HG03521 (cell line): ENCODE measurements at regions not wholly inside any gene's neighbourhood (a gene's known extent, or its start where the extent isn't known, plus 50 kb on each side); places are given as distances from the start of the nearest gene placed in this dataset.

Experiments
- ATAC-seq: cut with Tn5 transposase; IDR thresholded peaks from one replicate; pipeline ENCODE4 v1.9.1; 2021; ENCODE audit warnings: mild to moderate bottlenecking, moderate library complexity; ENCODE audit not compliant: unreplicated experiment

DNA sequence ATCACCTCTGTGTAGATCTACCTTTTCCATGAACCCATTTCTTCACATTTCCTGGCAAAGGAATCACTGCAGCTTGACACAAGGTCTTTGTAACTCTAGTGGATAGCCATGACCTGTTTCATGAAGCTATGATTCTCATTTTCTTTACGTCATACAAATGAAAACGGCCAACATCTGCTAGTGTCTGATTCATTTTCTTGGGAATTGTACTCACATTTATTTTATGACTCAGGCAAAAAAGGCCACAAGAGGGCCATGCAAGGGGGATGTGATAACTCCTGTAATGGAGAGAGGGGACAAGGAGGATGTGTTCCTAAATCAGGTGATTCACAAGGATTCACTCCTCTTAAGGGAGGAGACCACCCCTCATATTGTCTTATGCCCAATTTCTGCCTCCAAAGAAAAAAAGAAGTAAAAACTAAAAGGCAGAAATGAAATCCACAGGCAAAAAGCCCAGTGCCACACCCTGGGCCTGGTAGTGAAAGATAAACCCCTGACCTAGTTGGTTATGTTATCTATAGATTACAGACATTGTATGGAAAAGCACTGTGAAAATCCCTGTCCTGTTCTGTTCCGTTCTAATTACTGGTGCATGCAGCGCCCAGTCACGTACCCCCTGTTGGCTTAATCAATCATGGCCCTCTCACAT, 249.9 kb downstream of the IPMK start:
- ATAC-seq = no peak

GRCh38 chr10:58016614-58017013, 251.1 kb downstream of the IPMK start:
- ATAC-seq = no peak

DNA sequence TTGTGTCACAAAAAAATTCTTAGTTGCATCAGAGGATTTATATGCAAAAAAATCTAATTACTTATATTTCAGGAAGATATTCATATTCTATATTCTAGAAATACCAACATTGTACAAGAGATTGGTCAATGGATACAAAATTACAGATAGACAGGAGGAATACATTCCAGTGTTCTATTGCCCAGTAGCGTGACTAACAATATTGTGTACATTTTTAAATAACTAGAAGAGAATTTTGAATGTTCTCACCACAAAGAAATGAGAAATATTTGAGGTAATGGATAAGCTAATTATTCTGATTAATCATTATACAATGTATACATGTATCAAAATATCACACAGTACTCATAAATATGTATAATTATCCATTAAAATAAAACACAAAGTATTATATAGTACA, 253.3 kb downstream of the IPMK start:
- no peak for ATAC-seq

DNA sequence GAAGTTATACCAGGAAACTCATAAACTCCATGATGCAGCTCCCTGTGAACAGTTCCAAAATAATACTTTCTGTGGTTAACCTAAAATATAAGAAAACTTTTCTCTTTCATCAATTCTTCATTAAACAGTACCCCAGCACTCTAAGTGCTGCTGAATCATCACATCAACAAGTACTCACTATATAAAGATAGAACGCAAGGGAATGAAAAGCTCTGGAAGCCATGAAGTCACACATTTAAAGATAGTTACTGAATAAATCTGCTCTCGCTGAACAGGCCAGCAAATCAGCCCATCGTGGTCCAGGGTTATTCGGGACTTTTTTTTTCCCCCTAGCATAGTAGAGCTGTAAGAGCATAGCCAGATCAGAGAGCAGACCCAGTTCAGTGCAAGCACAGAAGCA, 254.3 kb downstream of the IPMK start:
- ATAC-seq = no peak

- no peak for ATAC-seq
Observed at GRCh38 chr10:58010073-58010702, 257.5 kb downstream of the IPMK start.

DNA sequence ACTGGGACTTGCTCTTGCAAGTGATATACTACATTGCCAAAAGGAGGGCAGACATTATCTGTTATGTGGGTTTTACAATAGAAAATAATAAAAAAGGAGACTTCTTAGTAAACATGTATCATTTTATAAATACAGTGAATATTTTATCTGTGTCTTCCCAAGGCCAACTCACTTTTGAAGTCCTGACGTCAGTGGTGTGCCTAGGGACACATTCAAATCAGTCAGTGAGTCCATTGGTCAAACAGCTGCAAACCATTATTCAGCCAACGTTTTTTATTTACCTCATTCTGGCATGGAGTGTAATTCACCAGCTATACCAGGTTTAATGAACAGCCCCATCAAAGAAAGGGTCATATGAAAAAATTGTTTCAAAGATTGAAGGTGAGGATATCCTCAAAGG, 263.7 kb downstream of the IPMK start:
- no peak for ATAC-seq

DNA sequence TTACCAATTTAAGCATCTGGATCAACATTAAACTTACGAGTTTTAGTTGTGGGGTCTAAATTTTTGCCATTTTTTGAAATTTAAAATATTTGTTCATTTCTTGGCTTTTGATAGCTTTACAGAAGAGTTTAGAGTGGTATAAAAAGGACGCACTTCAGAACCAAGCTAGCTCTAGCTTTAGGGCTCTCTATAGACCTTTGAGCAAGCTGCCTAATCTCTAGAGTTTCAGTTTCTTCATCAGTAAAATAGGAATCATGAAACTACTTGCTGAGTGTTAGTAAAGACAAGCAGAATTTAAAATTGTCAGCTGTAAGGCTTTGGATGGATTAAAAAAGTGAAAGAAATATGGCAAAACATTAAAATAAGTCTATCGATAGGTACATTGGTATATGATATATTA, 266.5 kb downstream of the IPMK start:
- ATAC-seq = no peak

DNA sequence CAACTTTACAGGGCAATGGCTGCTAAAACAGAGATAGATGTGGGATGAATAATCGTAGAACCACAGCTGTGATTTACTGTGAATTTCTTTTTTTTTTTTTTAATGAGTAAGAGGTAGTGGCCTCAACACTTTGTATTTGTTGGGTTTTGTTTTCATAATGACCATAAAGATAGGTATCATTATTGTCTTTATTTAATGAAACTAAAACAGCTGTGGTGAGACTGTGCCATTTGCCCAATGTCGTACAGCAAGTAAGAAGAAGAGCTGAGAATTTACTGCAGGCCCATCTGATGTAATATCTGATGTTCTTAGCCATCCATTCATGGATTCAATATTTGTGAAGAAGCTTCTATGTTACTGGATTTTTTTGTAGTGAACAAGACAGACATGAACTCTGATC, 271.2 kb downstream of the IPMK start:
- no peak for ATAC-seq

DNA sequence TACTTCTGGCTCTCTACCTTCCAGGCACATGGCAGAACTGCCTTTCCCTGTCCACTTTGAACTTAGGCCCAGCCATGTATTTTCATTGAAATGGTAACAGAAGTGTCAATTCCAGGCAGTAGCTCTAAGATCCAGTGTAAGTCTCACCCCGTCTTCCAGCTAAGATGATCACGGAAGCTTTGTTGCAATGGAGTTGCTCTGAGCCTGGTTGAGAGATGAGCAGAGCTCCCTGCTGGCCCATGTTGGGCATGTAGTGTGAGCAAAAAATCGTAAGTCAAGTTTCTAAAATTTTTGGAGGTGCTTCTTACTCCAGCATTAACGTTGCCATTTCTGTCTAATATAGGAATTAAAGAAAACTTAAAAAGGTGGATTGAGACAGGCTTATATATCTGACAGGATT, 274.4 kb downstream of the IPMK start:
- no peak for ATAC-seq

GRCh38 chr10:57992321-57993077, 275.2 kb downstream of the IPMK start:
- ATAC-seq = no peak

GRCh38 chr10:57988964-57989363, 278.7 kb downstream of the IPMK start:
- no peak for ATAC-seq

DNA sequence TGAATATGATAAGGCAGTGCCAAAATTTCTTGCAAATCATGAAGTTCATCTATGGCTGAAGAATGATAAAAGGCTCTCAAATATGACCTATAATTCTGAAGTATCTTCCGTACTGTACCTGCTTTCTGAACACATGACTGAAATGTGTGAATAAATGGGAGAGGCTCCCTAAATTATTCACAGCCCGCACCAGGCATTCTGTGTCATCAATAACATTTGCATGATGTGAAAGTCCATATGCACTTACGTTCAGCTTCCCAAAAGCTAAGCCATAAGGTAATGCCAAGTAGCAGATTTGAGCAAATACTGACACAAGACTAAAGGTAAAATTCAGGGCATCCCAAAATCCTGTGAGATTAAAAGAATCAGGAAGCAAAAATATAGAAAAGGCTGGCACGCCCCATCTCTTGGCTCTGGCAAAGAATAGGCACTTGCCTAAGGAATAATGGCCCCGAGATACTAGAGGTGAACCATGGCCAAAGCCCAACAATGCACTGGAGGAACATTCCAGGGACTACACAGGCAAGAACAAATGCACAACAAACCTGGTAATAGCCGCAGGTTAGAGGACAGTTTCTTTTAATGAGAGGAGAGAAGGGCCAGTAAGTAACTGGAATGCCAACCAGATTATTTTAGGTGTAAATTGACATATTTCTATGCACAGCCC, 280.5 kb downstream of the IPMK start:
- no peak for ATAC-seq

GRCh38 chr10:57986422-57986821, 281.3 kb downstream of the IPMK start:
- no peak for ATAC-seq

- ATAC-seq = no peak
Observed at GRCh38 chr10:57983281-57983791, 284.4 kb downstream of the IPMK start.

- no peak for ATAC-seq
Observed at GRCh38 chr10:57982091-57982490, 285.6 kb downstream of the IPMK start.

- no peak for ATAC-seq
Observed at GRCh38 chr10:57979956-57980355, 287.7 kb downstream of the IPMK start.

GRCh38 chr10:57979491-57979890, 288.2 kb downstream of the IPMK start:
- ATAC-seq = no peak

- ATAC-seq = no peak
Observed at GRCh38 chr10:57977262-57977661, 290.4 kb downstream of the IPMK start.

DNA sequence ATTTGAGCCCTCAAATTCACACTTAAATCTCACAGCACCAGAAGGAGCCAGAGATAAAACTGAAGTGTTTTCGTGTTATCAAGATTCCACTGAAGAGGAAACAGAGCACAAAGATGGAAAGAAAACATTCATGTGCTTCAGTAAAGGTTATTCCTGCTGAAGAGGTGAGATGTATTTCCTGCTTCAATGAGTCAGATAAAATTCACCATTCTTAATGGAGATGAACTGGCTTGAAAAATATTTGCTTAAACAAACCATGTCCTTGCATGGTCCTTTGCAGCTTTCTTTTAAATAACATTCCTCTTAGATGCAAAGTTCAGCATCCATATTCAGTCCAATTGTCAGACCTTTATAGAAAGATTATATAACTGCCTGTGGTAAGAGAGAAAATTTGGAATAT, 294.2 kb downstream of the IPMK start:
- no peak for ATAC-seq

- ATAC-seq = no peak
Observed at GRCh38 chr10:57972783-57973182, 294.9 kb downstream of the IPMK start.

DNA sequence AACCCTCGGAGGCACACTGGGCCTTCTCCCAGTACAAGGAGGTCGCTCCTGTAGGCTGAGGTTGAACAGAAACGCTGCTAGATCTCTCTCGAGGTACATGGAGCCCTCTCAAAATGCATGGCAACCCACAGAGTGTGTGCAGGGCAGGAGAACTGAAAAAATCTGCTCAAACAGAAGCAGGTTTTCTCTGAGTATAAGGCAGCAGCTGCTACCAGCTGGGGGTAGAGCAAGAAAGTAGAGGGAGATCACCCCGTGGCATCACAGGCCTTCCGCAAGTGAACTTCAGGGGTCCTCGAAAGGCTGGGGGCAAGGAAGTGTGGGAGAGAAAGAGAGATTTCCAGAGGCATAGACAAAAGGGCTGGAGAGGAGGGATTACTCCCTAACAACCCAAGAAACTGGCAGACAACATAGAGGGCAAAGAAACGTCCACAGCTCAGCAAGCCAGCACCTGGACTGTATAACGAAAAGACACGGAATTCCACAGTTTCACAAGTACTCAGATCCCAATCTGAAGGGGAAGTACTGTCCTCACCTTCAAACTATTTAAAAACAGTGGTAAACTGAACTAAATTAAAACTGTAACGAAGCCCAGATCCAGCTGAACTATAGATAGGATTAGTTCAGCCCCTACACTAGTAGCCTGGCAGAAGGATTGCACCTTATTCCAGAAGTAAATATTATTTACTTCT, 299.2 kb downstream of the IPMK start:
- ATAC-seq = no peak
